GM19468 (cell line): ENCODE measurements at regions not wholly inside any gene's neighbourhood (a gene's known extent, or its start where the extent isn't known, plus 50 kb on each side); places are given as distances from the start of the nearest gene placed in this dataset.

Experiments
- ATAC-seq: cut with Tn5 transposase; IDR thresholded peaks from one replicate; pipeline ENCODE4 v1.9.1; 2021; ENCODE audit warnings: mild to moderate bottlenecking, moderate library complexity, moderate number of reproducible peaks; ENCODE audit not compliant: unreplicated experiment; ENCODE audit errors: extremely low read depth

DNA sequence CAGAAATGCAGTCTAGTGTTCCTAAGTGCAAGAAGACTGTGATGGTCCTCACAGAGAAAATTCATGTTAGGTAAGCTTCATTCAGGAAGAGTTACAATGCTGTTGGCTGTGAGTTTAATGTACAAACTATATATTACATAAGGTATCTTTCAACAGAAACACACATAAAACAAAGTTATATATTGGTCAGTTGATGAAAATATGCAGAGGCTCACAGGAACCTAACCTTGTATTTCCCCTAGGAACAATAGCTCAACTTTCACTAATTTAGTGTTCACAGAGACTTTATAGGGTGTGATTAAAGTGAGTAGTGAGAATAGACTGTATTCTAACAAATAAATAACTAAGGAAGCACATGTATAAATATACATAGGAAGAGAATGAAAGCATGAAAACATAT is 676.9 kb upstream of the ADGRL4 start:
- ATAC-seq = no peak

GRCh38 chr1:79682478-79682877 is 675.9 kb upstream of the ADGRL4 start:
- ATAC-seq = no peak

DNA sequence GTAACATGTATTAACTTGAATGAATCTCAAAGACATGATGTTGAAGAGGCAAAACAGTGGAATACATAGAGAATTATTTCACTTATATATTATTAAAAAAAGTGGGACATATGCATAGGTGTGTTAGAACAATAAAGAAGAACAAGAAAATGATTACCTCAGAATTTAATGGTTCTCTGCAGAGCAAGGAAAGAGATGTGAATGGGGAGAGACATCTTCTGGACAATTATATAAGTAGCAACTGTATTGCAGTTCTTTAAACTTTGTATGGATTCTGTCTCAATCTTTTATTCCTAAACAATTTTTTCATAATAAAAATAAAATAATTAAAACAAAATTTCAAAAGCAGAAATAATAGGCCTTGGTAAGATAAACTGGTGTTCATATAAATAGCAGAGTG is 674.9 kb upstream of the ADGRL4 start:
- no peak for ATAC-seq

DNA sequence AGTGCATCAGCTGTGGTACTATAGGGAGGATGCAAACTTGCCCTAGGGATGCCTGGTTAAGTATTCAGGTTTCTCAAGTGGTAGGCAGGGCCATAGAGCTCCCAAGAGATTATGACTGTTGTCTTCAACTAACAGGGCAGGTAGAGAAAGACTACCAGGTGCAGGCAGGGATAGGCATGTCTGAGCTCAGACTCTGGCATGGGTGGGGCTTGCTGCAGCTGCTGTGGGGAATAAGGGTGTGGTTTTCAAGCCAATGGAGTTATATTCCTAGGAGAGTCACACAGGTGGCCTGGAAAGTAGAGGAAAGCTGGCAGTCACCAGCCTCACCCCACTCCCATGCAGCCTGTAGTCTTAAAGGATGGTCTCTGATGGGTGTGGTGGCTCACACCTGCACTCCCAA is 673.4 kb upstream of the ADGRL4 start:
- no peak for ATAC-seq

DNA sequence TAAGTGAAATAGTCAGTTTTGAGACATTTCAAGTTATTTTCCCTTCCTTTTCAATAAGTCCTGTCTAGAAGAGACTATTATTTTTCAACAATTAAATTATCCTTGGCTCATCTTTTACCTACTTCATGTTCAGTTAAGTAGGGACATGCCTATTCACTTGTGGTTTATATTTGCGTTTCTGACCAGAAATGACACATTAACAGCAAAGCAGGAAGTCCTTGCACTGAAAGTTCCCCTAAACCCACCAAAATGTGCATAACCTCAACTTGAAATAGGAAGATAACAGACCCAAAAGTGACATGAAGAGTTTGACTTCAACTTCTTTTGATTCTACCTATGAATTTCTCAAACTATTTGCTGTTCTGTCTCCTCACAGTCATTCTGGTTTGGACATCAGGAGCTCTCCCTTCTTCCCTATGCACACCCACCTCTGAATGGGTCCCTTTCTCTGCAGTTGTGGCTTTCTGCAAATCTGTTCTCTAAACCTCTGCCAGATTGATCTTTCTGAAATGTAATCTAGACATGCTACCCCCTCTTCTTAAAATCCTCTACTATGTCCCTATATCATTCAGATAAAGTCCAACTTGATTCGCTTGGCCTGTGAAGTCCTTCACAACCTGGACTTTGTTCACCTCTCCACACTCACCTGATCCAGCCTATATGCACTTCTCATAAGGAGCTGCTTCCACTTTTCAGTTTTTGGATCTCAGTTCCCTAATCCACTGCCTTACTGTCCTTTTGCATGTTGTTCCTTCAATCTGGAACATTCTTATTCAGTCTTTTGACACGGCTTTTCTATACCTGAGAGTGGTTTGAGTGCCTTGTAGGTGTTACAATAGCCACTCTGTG is 661.5 kb upstream of the ADGRL4 start:
- peak; percentile 90 for ATAC-seq

GRCh38 chr1:79667166-79667565 is 660.6 kb upstream of the ADGRL4 start:
- ATAC-seq = no peak

GRCh38 chr1:79663916-79664315 is 657.4 kb upstream of the ADGRL4 start:
- ATAC-seq = no peak

- ATAC-seq = no peak
Measured at GRCh38 chr1:79662596-79662995, 656.1 kb upstream of the ADGRL4 start.

- ATAC-seq = no peak
Measured at GRCh38 chr1:79660129-79660528, 653.6 kb upstream of the ADGRL4 start.

GRCh38 chr1:79657951-79658658 is 651.6 kb upstream of the ADGRL4 start:
- ATAC-seq = no peak

DNA sequence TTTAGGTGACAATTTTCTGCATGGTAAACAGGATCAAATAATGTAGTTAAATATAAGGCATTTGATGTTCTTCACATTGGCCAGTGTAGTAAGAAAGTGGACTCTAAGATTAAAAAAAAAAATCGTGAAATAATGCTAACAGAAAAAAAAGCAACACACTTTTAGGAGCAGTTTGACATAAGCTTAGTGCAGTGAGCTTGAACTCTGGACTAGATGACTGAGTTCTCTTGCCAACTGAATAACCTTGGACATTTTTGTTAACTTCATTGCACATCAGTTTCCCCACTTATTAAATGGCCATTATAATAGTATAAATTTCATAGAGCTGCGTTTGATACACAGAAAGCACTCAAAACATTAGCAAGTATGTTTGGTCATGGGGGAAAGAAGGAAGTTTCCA is 649.3 kb upstream of the ADGRL4 start:
- no peak for ATAC-seq

- no peak for ATAC-seq
Measured at GRCh38 chr1:79652426-79652825, 645.9 kb upstream of the ADGRL4 start.

DNA sequence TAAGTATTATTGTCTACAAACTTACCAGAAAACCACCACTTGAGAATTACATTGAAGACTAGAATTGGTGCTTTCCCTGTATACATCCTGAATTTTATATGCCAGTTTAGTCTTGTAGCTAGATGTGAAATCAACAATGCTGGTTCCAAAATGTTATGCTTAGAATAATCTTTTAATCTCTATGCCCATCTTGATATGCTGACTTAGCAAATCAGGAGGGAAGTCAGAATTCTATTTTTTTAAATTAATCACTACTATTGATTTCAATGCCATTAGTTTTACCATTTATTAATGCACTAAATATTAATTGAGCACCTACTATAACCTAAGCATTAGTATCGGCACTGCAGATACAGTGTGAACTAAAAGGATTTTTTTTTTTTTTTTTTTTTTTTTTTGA is 641.6 kb upstream of the ADGRL4 start:
- ATAC-seq = no peak

DNA sequence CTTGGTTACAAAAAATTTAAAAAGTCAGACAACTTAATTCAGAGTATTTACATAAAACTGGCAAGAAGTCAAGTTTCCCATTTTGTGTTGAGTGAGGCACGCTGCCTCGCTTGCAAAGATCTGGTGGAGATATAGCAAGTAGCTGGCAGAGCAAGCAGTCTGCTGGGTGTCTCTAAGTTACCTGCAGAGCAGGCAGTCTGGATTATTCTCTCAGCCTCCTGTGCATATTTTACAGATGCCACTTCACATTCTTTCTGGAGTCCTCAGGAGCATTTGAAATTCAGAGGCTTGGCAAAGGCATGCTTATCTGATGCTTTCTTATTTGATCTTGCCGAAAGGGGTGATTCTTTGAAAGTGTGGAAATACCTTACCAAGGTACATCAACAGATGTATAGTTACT is 640.4 kb upstream of the ADGRL4 start:
- no peak for ATAC-seq

- ATAC-seq = peak; percentile 97
Measured at GRCh38 chr1:79638382-79638781, 631.9 kb upstream of the ADGRL4 start.

DNA sequence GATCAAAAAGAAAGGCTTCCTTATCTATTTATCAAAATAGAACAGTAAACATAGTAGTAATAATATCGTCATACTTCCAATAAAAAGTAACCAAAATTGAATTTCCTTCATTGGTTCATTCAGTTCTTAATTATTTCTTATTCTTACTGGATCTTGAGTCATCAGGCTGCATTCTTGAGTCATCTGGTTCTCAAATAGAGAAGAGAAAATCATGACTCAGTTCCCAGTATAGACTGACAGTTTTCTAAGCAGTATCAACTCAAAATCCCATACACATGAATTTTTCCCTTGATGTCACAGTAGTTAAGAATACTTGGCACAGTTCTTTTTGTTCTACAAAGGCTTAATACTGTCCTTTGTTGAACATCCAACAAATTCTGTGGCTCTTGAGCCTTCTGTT is 626.9 kb upstream of the ADGRL4 start:
- ATAC-seq = no peak

DNA sequence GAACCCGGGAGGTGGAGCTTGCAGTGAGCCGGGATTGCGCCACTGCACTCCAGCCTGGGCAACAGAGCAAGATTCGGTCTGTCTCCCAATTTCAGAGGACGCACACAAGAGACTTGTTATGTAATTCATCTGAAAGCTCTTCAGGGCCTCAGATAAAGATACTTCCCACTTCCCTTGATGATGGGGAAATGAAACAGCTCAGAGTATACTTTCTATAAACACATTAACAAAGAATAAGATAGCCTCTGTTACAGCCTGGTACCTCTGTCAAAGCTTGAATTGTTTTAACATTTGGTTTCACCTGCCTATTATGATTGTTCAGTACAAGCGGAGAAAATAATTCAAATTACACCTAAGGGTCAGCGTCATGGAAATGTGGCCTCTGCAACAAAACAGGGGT is 622.9 kb upstream of the ADGRL4 start:
- ATAC-seq = peak; percentile 31

GRCh38 chr1:79617777-79618176 is 611.2 kb upstream of the ADGRL4 start:
- no peak for ATAC-seq

DNA sequence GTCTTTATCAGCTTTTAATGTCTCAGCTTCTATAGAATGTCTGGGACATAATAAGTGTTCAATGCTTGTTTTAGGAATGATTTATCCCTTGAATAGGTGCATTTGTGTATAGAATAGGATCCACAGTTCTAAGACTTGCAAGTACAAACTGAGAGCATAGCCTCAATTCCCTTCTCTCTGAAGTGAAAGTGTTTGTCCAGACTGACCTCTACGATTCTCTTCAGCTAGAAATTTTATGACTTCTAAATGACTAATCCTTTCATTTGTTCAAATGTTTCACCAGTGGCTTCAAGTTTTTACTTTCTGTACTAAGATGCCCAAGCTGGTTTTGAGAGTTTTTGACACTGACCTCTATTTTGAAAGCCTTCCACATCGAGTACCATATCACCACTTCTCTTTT is 608.2 kb upstream of the ADGRL4 start:
- ATAC-seq = no peak

DNA sequence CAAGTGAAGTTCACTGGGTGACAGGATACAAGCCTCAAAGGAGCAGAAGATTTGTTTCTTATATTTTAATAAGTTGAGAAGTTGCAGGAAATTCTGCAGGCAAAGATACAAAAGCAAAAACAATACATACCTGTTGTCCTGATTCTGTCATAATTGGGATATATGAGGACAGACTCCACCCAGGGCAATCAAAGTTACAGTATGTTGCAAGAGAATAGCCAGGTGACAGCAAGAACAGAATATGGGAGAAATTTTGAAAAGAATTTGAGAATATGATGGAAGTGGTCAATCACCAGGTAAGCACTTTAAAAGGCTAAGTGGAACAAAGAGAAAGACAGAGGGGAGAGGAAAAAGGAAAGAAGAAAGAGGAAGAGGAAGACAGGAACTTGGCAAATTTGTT is 607.6 kb upstream of the ADGRL4 start:
- no peak for ATAC-seq

- no peak for ATAC-seq
Measured at GRCh38 chr1:79613046-79613445, 606.5 kb upstream of the ADGRL4 start.
